ENCODE measurements at regions not wholly inside any gene's neighbourhood (a gene's known extent, or its start where the extent isn't known, plus 50 kb on each side); places are given as distances from the start of the nearest gene placed in this dataset.

DNA sequence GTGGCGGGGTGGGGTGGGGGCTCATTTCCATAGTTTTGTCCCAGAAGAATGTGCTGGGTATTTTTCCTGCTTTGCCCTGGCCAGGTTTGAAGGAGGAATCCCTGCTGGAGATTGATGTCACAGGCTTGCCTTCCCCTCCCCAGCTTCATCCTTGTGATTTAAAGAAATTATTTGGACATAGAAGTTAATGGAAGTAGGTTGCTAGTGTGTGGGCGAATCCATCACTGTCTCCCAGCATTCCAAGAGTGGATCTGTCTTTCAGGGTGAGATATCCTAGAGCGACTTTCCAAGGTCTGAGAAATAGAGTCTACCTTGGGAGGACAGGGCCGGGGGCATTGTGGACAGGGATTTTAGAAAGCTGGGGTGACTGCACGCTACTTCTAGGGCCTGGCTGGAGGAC, 64.9 kb upstream of the HSPA9 start:
- Histone ChIP-seq H3K36me3 (ENCODE audit: low read depth, missing control alignments) (no peaks in the 10 kb centered on the region), H3K4me3 (no peak overlapping the region), H3K27me3 (no peaks in the 10 kb centered on the region), H3K27ac (no peak overlapping the region), H3K4me1 (no peaks in the 10 kb centered on the region), H3K9me3 (no peaks in the 10 kb centered on the region)
- DNase-seq, result no peak
- no peak for TF ChIP-seq POLR2A (IDR thresholded peaks at IDR 0.05)
- TF ChIP-seq, protein P1, sequence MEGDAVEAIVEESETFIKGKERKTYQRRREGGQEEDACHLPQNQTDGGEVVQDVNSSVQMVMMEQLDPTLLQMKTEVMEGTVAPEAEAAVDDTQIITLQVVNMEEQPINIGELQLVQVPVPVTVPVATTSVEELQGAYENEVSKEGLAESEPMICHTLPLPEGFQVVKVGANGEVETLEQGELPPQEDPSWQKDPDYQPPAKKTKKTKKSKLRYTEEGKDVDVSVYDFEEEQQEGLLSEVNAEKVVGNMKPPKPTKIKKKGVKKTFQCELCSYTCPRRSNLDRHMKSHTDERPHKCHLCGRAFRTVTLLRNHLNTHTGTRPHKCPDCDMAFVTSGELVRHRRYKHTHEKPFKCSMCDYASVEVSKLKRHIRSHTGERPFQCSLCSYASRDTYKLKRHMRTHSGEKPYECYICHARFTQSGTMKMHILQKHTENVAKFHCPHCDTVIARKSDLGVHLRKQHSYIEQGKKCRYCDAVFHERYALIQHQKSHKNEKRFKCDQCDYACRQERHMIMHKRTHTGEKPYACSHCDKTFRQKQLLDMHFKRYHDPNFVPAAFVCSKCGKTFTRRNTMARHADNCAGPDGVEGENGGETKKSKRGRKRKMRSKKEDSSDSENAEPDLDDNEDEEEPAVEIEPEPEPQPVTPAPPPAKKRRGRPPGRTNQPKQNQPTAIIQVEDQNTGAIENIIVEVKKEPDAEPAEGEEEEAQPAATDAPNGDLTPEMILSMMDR (IDR thresholded peaks at IDR 0.05), result no peak
- intact Hi-C loops (cut with DNase I; ENCODE audit: low total_unique reads), result no loop called here
- 84 to 92% methylated on average over 5 of the region's 5 CpGs for WGBS, 2 donors

DNA sequence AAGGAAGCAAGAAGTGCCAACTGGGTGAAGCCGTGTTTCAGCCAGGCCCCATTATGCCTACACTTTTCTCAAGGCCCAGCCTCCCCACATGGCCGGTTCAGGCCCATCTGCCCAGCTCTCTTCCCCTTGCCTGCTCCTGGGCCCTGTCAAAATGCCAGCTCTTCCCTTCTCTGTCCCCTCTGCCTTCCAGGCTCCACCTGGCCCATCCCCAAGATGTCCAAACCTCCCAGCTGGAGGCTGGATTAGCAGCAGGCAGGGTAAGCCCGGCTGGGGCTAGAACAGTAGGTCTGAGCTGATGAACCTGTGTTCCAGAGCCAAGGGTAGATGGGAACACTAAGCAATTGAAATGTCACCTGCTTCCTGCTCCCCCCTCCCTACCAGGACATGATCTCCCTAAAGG, 64.1 kb upstream of the HSPA9 start:
- Histone ChIP-seq H3K4me3 (no peak overlapping the region), H3K27me3 (no peaks in the 10 kb centered on the region), H3K27ac (no peak overlapping the region), H3K36me3 (ENCODE audit: low read depth, missing control alignments) (no peaks in the 10 kb centered on the region), H3K9me3 (no peaks in the 10 kb centered on the region), H3K4me1 (no peaks in the 10 kb centered on the region)
- no peak for DNase-seq
- intact Hi-C loops (cut with DNase I; ENCODE audit: low total_unique reads), result no loop called here
- WGBS, 2 donors, result 82 to 87% methylated on average over 3 of the region's 3 CpGs
- TF ChIP-seq, protein P1 (IDR thresholded peaks at IDR 0.05), result no peak
- TF ChIP-seq POLR2A (IDR thresholded peaks at IDR 0.05), result no peak

DNA sequence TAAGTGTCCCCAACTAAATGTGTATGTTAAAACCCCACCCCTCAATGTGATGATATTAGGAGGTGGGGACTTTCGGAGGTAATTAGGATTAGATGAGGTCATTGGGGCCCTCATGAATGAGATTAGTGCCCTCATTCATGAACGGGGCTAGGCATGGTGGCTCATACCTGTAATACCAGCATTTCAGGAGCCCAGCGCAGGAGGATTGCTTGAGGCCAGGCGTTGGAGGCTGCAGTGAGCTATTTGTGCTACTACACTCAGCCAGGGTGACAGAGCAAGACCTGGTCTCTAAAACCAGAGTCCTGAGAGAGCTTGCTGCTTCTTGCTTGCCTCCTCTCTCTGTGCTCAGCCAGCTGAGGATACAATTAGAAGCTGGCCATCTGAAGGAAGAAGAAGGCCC, 62.1 kb upstream of the HSPA9 start:
- DNase-seq, result no peak
- Histone ChIP-seq H3K4me3 (no peak overlapping the region), H3K27ac (no peak overlapping the region), H3K36me3 (ENCODE audit: low read depth, missing control alignments) (no peaks in the 10 kb centered on the region), H3K9me3 (no peaks in the 10 kb centered on the region), H3K4me1 (no peaks in the 10 kb centered on the region), H3K27me3 (no peaks in the 10 kb centered on the region)
- intact Hi-C loops (cut with DNase I; ENCODE audit: low total_unique reads), result no loop called here
- TF ChIP-seq POLR2A (IDR thresholded peaks at IDR 0.05), result no peak
- TF ChIP-seq, protein P1 (IDR thresholded peaks at IDR 0.05), result no peak
- WGBS, 2 donors, result 97 to 98% methylated on average over 4 of the region's 4 CpGs

DNA sequence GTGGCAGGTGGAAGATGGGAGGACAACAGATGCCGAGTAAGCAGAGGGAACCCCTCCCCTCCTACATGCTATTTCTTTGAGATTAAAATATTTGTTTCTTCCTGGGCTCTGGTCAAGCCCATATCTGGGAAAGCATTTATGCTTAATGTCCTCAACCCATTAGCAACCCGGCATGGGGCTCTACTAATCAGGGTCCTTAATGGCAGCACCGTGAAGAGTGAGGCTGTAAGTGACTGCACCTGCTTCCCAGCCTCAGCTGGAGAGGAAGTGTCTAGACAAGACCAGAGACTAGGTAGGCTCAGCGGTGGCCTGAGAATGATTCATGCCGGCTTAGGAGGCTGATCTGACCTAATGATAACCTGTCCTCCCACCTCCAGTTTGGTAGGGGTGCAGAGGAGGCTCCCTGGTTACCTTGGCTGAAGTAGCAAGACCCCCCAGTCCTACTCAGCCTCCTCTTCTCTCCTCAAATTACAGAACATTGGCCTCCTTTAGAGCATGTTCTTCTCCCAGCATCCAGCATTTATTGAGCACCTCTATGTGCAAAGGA, 61.3 kb upstream of the HSPA9 start:
- 90 to 96% methylated on average over 5 of the region's 5 CpGs for WGBS, 2 donors
- H3K4me3 ChIP-seq, result no peak overlapping the region
- intact Hi-C loops (cut with DNase I; ENCODE audit: low total_unique reads), result no loop called here
- H3K36me3 ChIP-seq (ENCODE audit: low read depth, missing control alignments), result no peaks in the 10 kb centered on the region
- H3K4me1 ChIP-seq, result no peaks in the 10 kb centered on the region
- no peak for DNase-seq
- H3K9me3 ChIP-seq, result no peaks in the 10 kb centered on the region
- no peak overlapping the region for H3K27ac ChIP-seq
- H3K27me3 ChIP-seq, result no peaks in the 10 kb centered on the region
- TF ChIP-seq, protein P1 (IDR thresholded peaks at IDR 0.05), result no peak
- no peak for TF ChIP-seq POLR2A (IDR thresholded peaks at IDR 0.05)

DNA sequence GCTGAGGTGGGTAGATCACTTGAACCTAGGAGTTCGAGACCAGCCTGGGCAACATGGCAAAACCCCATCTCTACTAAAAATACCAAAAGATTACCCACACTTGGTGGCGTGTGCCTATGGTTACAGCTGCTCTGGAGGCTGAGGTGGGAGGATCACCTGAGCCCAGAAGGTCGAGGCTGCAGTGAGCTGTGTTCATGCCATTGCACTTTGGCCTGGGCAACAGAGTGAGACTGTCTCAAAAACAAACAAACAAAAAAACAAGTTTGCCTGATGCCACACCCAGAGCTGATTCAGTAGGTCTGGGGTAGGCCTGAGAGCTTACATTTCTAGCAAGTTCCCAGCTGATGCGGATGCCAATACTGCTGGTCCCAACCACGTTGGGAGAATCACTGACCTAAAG, 60.5 kb upstream of the HSPA9 start:
- 92 to 95% methylated on average over 5 of the region's 5 CpGs for WGBS, 2 donors
- H3K4me1 ChIP-seq, result no peaks in the 10 kb centered on the region
- H3K36me3 ChIP-seq (ENCODE audit: low read depth, missing control alignments), result no peaks in the 10 kb centered on the region
- DNase-seq, result no peak
- no peak overlapping the region for H3K4me3 ChIP-seq
- no peaks in the 10 kb centered on the region for H3K9me3 ChIP-seq
- intact Hi-C loops (cut with DNase I; ENCODE audit: low total_unique reads), result no loop called here
- H3K27ac ChIP-seq, result no peak overlapping the region
- TF ChIP-seq POLR2A (IDR thresholded peaks at IDR 0.05), result no peak
- TF ChIP-seq, protein P1 (IDR thresholded peaks at IDR 0.05), result no peak
- H3K27me3 ChIP-seq, result no peaks in the 10 kb centered on the region
